ENCODE measurements at regions not wholly inside any gene's neighbourhood (a gene's known extent, or its start where the extent isn't known, plus 50 kb on each side); places are given as distances from the start of the nearest gene placed in this dataset.

- no peak for TF ChIP-seq EP300 (IDR thresholded peaks at IDR 0.05)
- TF ChIP-seq POLR2A (IDR thresholded peaks at IDR 0.05), result no peak
- no peak for TF ChIP-seq CTCF (IDR thresholded peaks at IDR 0.05)
- 87 to 88% (median 87%) methylated on average over 3 of the region's 3 CpGs for WGBS, 3 donors
- Histone ChIP-seq H3K9me3 (no peaks in the 10 kb centered on the region), H3K27ac (no peak overlapping the region), H3K4me1 (ENCODE audit: insufficient read depth) (no peaks in the 10 kb centered on the region), H3K36me3 (no peaks in the 10 kb centered on the region), H3K4me3 (no peak overlapping the region), H3K27me3 (no peaks in the 10 kb centered on the region)
- intact Hi-C loops (cut with DNase I), result no loop called here
- no peak for DNase-seq
Observed at GRCh38 chr15:58235961-58236360, 97.8 kb downstream of the AQP9 start.

GRCh38 chr15:58240191-58240932, 102.2 kb downstream of the AQP9 start:
- TF ChIP-seq POLR2A (IDR thresholded peaks at IDR 0.05) (no peak), CTCF (IDR thresholded peaks at IDR 0.05) (no peak), EP300 (IDR thresholded peaks at IDR 0.05) (no peak)
- no peak for DNase-seq
- intact Hi-C loops (cut with DNase I), result no loop called here
- Histone ChIP-seq H3K9me3 (no peaks in the 10 kb centered on the region), H3K27ac (no peak overlapping the region), H3K36me3 (no peaks in the 10 kb centered on the region), H3K4me1 (ENCODE audit: insufficient read depth) (no peaks in the 10 kb centered on the region), H3K4me3 (no peak overlapping the region), H3K27me3 (no peaks in the 10 kb centered on the region)
- WGBS, 3 donors, result 65 to 76% (median 72%) methylated on average over 9 of the region's 9 CpGs

GRCh38 chr15:58241872-58242271, 103.7 kb downstream of the AQP9 start:
- no peak for DNase-seq
- intact Hi-C loops (cut with DNase I), result no loop called here
- Histone ChIP-seq H3K4me1 (ENCODE audit: insufficient read depth) (no peaks in the 10 kb centered on the region), H3K9me3 (no peaks in the 10 kb centered on the region), H3K27me3 (no peaks in the 10 kb centered on the region), H3K4me3 (no peak overlapping the region), H3K27ac (no peak overlapping the region), H3K36me3 (no peaks in the 10 kb centered on the region)
- 57 to 68% (median 60%) methylated on average over 7 of the region's 7 CpGs for WGBS, 3 donors
- no peak for TF ChIP-seq EP300 (IDR thresholded peaks at IDR 0.05)
- TF ChIP-seq CTCF (IDR thresholded peaks at IDR 0.05), result no peak
- TF ChIP-seq POLR2A (IDR thresholded peaks at IDR 0.05), result no peak

GRCh38 chr15:58243070-58243469, 104.9 kb downstream of the AQP9 start:
- no peaks in the 10 kb centered on the region for H3K9me3 ChIP-seq
- TF ChIP-seq POLR2A (IDR thresholded peaks at IDR 0.05) (no peak), CTCF (IDR thresholded peaks at IDR 0.05) (no peak), EP300 (IDR thresholded peaks at IDR 0.05) (no peak)
- H3K4me1 ChIP-seq (ENCODE audit: insufficient read depth), result no peaks in the 10 kb centered on the region
- no peaks in the 10 kb centered on the region for H3K36me3 ChIP-seq
- no peak overlapping the region for H3K27ac ChIP-seq
- WGBS, 3 donors, result 65 to 76% (median 69%) methylated on average over 7 of the region's 7 CpGs
- DNase-seq, result no peak
- no peaks in the 10 kb centered on the region for H3K27me3 ChIP-seq
- intact Hi-C loops (cut with DNase I), result no loop called here
- H3K4me3 ChIP-seq, result no peak overlapping the region

All from ovary (tissue), 7 donors.